Suppressor macrophage treated with lipopolysaccharide for 1 hour (primary cell): ENCODE measurements at regions not wholly inside any gene's neighbourhood (a gene's known extent, or its start where the extent isn't known, plus 50 kb on each side); places are given as distances from the start of the nearest gene placed in this dataset.
"Not testable (repeated sequence)": the region's sequence is repeated elsewhere in the genome, so short reads cannot be mapped to it uniquely, and the experiment has no call there.

ENCODE experiments used
- DNase-seq, 3 donors: peaks; one replicate each; pipeline ENCODE4 v3.0.0-alpha.2; 2020 to 2022

GRCh38 chr4:111045992-111046391, 423.1 kb upstream of the PITX2 start:
- no peak for DNase-seq

- DNase-seq = no peak
Observed at GRCh38 chr4:111046811-111047210, 423.9 kb upstream of the PITX2 start.

GRCh38 chr4:111048316-111048715, 425.4 kb upstream of the PITX2 start:
- no peak for DNase-seq

GRCh38 chr4:111064342-111064993, 441.6 kb upstream of the PITX2 start:
- DNase-seq = no peak

GRCh38 chr4:111066001-111066400, 443.1 kb upstream of the PITX2 start:
- DNase-seq = no peak

GRCh38 chr4:111066447-111066846, 443.6 kb upstream of the PITX2 start:
- DNase-seq = no peak

- no peak for DNase-seq
Observed at GRCh38 chr4:111066887-111067286, 444.0 kb upstream of the PITX2 start.

- DNase-seq = no peak
Observed at GRCh38 chr4:111068883-111069282, 446.0 kb upstream of the PITX2 start.

- no peak for DNase-seq
Observed at GRCh38 chr4:111070390-111070789, 447.5 kb upstream of the PITX2 start.

GRCh38 chr4:111074523-111075114, 451.7 kb upstream of the PITX2 start:
- DNase-seq = no peak

GRCh38 chr4:111076299-111076698, 453.4 kb upstream of the PITX2 start:
- not testable (repeated sequence) for DNase-seq

- DNase-seq = peak in 2 of 3 donors; percentile 0
Observed at GRCh38 chr4:111108153-111108552, 485.3 kb upstream of the PITX2 start.

- DNase-seq = no peak
Observed at GRCh38 chr4:111113591-111113990, 490.7 kb upstream of the PITX2 start.

- no peak for DNase-seq
Observed at GRCh38 chr4:111115881-111116280, 493.0 kb upstream of the PITX2 start.

GRCh38 chr4:111120191-111120590, 497.3 kb upstream of the PITX2 start:
- DNase-seq = no peak

GRCh38 chr4:111126340-111126739, 503.5 kb upstream of the PITX2 start:
- DNase-seq = no peak

GRCh38 chr4:111127841-111128240, 505.0 kb upstream of the PITX2 start:
- no peak for DNase-seq

GRCh38 chr4:111128327-111128726, 505.4 kb upstream of the PITX2 start:
- no peak for DNase-seq

GRCh38 chr4:111136438-111136837, 513.6 kb upstream of the PITX2 start:
- DNase-seq = no peak

- no peak for DNase-seq
Observed at GRCh38 chr4:111136967-111137366, 514.1 kb upstream of the PITX2 start.

GRCh38 chr4:111143510-111143909, 520.6 kb upstream of the PITX2 start:
- no peak for DNase-seq

GRCh38 chr4:111154934-111155333, 532.1 kb upstream of the PITX2 start:
- DNase-seq = no peak

GRCh38 chr4:111164556-111164955, 541.7 kb upstream of the PITX2 start:
- DNase-seq = not testable (repeated sequence)

GRCh38 chr4:111174331-111174730, 551.5 kb upstream of the PITX2 start:
- no peak for DNase-seq

- no peak for DNase-seq
Observed at GRCh38 chr4:111178231-111178630, 555.4 kb upstream of the PITX2 start.
